ENCODE measurements at regions not wholly inside any gene's neighbourhood (a gene's known extent, or its start where the extent isn't known, plus 50 kb on each side); places are given as distances from the start of the nearest gene placed in this dataset.

DNA sequence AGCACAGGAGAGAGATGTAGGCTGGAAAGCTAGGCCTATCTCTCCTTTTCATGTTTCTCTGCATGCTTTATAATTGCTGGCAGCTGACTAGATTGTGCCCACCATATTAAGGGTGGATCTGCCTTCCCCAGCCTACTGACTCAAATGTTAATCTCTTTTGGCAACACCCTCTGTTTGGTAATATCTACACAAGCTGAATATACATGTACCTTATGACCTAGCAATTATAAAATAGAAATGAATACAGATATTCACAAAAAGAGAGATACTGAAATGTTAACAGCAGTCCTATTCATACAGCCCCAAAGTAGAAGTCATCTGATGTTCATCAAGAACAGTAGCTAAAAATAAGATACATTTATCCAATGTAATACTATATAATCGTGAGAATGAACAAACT is 429.6 kb downstream of the EPM2A start:
- no peak for DNase-seq (ENCODE audit: low read depth in 3 of 3, low spot score in 2 of 3)

DNA sequence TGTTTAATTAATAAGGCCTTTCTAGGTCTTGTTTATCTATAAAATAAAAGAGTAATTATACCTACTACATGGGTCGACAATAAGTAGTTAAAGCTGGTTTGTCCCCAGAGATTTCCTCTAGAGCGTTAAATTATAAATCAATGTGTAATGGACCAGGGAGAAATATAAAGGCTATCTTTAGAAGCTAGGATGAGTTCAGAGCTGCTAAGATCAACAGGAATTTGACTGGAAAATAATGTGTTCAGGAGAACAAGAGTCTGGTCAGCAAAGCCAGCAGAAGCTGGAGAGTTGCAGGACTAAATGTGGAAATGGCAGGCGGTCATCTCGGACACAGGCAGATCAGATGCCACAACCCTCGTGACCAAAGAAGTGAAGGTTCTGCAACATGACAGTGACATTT is 428.8 kb downstream of the EPM2A start:
- DNase-seq (ENCODE audit: low read depth in 3 of 3, low spot score in 2 of 3), result no peak

DNA sequence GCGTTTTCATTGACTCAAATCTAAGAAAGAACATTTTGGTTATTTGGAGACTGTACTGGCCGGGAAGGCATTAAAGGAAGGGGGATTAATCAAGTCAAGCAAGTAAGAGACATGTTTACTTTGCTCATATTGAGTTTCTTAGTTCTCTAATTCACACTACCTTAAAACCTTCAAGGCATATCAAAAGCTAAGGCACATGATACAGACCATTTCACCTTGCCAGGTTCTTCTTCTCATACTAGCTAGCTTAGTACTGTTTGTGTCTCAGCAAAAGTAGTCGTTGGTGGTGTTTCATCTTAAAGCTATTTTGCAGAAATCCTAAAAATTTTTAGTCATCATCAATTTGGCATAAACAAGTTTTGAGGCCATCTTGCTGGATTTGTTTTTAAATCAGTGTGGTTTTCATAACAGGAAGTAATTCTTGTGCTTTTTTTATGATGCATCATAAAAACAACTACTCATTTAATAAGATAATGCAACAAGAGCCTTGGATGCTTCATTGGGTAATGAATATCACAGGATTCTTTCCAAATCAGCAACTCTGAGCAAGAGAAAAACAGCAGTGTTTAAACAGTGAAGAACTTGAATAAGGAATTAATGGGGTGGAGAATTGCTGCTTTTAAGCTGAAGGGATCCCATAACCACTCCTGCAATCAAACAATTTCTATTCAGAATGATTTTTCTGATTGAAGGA is 425.3 kb downstream of the EPM2A start:
- no peak for DNase-seq (ENCODE audit: low read depth in 3 of 3, low spot score in 2 of 3)

DNA sequence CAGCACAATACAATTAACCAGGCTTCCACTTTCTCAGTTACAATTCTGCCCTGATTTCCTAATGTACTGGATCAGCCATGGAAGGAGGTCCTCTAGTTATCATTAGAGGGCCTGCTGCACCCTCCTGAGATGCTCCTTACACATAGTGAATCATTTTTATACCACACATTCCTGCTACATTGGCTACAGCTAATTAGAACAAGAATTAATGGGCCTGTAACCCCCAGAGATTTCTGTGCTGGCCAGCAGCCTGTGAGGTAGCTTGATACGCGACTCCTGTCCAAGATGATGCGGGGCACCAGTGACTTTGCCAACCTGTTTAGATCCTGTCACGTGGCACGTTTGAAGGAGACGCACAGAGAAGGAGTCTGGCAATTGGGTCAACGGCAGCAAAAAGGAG is 422.8 kb downstream of the EPM2A start:
- DNase-seq (ENCODE audit: low read depth in 3 of 3, low spot score in 2 of 3), result no peak

DNA sequence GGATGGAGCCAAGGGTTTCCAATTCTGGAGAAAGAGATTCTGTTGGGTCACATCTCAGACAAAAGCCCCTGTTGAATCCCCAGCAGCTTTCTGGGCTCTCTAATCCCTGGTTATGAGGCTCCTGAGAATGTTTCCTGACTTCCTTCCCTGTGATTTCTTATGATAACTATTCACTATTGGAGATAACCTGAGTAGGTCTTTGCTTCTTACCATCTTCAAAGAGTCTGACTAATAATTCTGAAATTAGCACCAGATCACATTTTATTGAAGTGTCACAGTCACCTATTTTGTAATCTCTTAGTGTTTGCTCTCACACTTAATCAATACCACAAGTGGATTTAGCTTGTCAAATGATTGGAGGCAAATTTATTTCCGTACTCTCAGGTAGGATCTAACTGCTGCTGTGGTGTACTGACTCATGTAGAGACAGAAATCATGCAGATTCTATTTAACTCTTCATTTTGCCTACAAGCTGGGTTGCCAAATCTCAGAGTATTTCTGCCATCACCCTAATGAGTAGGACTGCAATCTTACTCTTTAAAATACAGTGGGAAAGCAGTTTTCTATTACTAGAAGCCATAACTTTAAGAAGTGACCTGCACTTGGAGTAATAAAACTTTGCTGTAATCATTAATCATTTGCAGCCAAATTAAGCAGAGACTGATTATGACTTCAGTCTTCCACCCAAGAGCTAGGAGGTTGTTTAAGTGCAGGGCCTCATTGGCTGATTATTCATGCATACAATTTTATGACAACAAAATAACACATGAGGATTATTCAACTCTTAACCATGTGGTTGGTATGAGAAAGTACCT is 422.1 kb downstream of the EPM2A start:
- DNase-seq (ENCODE audit: low read depth in 3 of 3, low spot score in 2 of 3), result no peak

DNA sequence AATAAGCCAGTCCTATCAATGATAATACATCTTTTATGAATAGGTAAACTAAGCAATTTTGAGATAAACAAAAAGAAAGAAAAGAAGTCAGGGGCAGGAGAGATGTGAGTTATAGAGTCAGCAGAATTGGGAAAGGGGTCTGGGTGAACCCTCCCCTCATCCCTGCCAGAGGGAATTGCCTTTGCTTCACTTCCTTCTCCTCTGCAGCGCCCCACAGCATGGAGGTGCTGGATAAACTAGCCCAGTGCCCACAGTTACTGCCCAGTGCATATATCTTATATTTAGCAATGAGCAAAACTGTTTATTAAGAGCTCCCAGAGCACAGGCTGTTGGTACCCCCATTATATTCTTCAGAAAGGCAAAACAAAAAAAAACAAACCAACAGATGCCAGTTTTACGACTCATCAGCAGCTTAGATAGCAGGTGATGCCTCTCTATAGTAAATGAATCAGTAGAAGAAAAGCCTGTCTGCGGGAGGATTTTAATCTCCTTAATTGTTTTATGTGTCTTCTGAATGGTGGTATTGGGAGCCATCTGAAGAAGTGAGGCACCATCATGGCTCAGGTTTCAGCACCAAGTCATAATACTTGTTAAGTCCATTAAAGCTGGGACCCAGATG is 419.2 kb downstream of the EPM2A start:
- no peak for DNase-seq (ENCODE audit: low read depth in 3 of 3, low spot score in 2 of 3)

DNA sequence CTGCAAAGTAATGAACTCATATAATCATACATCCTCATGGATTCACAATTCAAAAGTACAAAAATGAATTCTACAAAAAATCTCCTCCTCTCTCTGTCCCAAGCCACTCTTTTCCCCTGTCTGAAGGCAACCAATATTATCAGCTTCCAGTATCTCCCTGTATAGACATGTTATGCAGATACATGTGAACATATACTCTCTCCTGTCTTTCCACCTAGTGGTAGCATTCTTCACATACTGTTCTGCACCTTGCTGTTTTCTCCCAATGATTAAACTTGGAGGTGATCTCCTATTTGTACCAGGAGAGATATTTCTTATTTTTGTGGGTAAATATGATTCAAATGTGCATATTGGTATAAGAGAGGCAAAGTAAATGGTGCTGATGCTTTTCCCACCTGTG is 416.4 kb downstream of the EPM2A start:
- DNase-seq (ENCODE audit: low read depth in 3 of 3, low spot score in 2 of 3), result no peak

DNA sequence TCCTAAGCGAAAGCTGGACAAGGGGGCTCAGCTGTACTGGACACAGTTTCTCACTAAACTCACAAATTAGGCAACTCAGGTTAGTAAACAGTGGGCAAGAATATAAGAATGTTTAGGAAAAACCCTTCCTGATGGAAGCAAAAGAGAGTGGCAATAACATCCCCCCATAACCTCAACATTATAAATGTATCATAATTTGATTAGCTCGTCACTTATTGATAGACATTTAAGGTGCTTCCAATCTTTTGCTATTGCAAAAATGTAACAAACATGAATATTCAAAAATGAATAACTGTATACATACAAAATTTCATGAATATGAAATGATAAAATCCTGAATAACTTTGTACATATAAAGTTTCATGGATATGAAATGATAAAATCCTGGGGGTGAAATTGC is 415.7 kb downstream of the EPM2A start:
- DNase-seq (ENCODE audit: low read depth in 3 of 3, low spot score in 2 of 3), result no peak

DNA sequence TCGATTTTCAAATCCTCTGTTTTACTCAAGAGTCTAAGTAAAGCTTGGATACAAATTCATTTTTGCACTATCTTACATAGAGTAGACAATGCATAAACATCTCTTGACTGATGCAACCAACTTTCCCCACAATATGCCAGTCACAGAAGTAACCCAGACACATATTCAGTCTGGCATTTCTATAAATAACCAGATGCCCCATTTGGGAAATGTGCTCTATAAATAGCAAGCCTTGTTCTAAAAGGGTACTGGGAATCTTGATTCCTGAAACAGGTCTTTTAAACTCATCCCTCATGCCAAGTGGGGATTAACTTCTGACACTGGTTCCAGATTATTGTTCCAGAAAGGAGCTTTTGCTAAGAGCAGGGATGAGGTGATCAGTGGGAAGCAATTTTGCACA is 411.7 kb downstream of the EPM2A start:
- no peak for DNase-seq (ENCODE audit: low read depth in 3 of 3, low spot score in 2 of 3)

DNA sequence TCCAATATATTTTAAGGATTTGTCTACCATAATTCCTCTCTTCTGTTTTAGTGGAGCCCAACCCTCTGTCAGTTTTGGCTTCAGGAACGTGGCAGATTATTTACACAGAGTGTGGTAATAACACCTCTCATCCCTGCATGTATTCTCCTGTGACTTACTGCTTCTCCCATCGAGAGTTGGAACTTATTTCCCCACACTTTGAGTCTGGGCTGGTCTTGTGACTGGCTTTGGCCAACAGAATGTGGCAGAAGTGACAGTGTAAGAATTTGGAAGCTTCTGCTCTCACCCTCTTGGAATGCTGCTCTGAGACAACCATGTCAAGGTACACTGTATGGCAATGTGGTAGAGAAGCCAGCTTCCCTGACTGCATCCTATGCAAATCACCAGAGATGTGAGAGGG is 407.7 kb downstream of the EPM2A start:
- DNase-seq (ENCODE audit: low read depth in 3 of 3, low spot score in 2 of 3), result no peak

DNA sequence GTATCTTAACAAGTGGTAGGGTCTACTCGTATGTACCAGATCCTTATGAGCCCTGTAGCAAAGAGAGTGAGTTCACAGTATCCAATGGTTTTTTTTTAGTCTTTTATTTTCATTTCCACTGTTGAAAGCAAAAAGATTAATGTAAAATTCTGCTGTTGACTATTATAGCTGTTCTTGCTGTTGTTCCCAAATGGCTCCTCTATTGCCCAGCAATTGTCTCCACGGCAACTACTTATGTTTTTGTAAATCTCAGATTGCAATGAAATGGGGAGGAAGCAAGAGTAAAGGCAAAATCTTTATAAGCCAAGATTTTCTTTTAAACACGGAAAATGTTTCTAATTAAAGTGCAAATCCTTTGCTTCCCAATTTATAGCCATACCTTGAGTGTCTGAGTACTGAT is 406.1 kb downstream of the EPM2A start:
- DNase-seq (ENCODE audit: low read depth in 3 of 3, low spot score in 2 of 3), result no peak

DNA sequence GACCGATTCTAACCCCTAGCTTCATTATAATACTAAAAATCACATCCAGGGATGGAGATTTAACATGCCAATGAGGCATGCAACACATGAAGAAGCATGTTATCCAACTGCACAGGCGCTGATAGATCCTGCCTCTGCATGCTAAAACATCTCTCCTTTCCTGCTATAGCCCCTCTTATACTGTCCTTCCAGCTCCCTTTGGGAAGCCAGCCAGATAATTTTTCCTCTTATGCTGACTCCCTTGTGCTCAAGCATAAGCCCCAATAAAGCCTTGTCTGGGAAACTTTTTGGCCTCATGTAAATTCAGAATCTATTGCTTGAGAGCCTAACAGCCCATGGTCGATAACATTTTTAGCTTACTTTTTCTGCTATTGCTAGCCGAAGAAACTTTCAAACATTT is 404.3 kb downstream of the EPM2A start:
- DNase-seq (ENCODE audit: low read depth in 3 of 3, low spot score in 2 of 3), result no peak

DNA sequence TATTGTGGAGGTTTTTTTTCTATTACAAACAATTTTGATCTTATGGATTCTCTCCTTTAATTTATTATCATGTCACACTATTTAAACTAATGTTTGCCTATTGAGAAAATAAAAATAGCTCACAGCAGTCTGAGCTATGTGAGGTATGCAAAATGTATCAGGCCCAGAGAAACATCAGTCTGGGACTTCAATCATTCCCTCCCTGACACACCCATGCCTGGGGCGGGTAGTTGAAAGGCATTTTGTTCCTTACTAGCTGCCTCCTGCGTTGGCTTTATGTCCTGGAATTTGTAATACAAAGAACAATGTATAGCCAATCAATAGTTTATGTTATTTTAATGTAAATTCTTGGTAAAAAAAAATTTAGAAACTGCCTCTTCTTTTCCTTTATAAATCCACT is 403.3 kb downstream of the EPM2A start:
- DNase-seq (ENCODE audit: low read depth in 3 of 3, low spot score in 2 of 3), result no peak

DNA sequence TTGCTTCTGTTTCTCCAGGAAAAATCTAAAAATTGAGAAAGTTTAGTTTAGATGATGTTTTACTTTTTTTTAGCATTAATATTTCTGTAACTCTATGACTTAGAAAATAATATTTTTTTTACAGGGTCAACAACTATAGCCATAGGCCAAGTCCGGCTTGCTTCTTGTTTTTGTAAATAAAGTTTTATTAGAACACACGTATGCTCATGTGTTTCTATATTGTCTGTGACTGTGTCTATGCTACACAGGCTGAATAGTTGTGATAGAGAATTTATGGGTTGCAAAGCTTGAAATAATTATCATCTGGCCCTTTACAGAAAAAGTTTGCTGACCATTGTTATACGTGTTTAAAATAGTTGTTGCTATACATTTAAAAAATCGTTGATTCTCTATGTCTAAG is 399.2 kb downstream of the EPM2A start:
- DNase-seq (ENCODE audit: low read depth in 3 of 3, low spot score in 2 of 3), result no peak

DNA sequence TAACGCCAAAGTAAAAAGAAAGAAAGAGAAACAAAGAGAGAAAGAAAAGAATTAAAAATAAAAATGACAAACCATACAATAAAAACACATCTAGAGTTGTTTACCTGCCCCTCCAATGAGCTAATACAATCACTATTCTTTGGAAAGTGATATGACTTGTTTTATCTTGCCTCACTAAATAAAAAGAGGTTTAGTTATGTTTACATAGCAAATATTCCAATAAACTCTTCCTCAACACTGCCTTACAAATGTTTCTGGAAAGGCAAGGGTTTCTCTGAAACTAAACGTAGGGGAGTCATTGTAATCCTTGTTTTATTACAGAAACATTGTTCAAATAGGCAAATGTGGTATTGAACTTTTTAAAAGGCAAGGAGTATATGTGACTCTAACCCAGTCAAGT is 396.2 kb downstream of the EPM2A start:
- no peak for DNase-seq (ENCODE audit: low read depth in 3 of 3, low spot score in 2 of 3)

DNA sequence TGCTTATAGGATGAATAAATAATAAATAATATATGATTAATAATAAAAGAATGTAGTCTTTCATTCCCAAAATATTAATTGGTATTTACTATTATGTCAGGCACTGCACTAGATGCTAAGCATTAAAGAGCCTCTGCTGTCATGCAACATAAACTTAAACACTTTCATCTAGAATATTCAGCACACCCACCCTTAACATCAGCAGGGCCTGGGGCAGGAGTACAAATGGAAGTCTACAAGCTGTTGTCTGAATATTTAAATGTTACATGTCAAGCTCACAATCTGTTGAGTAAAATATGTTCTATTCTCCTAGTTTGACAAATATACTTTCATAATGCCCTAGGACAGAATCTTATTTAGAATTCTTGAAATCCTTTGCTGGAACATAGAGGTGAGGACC is 395.1 kb downstream of the EPM2A start:
- no peak for DNase-seq (ENCODE audit: low read depth in 3 of 3, low spot score in 2 of 3)

DNA sequence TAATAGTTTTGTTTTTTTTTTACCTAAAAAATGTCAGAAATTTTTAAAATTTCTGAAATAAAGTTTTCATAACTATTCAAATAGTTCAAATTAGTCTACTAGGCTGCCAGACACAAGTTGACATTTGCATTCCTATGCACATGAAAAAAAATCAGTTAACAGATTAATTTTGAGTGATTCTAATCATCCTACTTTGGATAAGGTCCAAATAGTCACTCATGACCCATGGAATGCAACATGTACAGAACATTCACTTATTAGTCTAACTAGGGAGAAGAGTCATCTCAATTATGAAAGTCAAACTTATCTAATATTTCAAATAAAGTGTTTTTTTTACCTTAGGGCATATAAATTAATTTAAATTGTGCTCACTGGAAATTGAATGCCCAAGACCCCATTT is 390.2 kb downstream of the EPM2A start:
- DNase-seq (ENCODE audit: low read depth in 3 of 3, low spot score in 2 of 3), result no peak

DNA sequence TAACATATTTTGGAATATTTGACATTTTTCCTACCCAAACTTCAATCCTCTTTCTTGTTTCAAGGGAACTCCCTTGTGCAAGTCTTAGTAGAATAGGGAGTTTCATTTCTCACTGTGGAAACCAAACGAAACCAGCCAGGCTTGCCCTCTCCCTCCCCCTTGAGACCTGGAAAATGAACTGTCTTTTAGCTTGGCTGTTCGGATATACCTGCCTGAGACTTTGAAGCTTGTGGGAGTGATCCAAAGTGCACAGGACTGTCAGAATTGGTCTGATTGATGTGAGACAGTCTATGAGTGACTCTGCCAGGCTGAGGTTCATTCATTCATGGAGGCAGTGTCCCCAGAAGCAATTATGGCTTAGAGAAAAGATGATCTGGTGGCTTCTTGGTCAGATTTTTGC is 388.1 kb downstream of the EPM2A start:
- DNase-seq (ENCODE audit: low read depth in 3 of 3, low spot score in 2 of 3), result no peak

DNA sequence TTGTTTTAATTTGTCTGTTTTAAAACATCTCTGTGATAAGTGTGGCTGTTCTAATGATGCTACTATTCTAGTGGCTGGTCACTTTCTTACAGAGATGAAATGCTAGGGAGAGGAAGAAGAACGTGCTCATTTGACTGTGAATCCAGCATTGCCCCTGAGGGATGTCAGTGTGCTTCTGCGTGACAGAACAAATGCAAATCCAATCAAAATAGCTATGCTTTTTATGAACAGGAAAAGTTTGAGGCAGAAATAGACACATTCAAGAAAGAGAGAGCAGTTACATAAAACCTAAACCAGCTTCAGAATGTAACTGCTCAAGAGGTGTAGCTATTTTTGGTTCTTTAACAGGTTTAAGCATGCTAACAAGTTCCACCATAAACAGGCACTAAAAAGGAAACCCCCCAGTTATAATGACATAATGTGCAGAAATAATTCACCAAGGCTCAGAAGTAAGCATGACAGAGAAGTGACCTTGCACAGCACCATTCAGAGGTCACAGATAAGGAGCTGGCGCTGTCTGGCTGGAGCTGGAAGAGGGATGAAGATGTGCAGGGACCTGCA is 385.3 kb downstream of the EPM2A start:
- no peak for DNase-seq (ENCODE audit: low read depth in 3 of 3, low spot score in 2 of 3)

DNA sequence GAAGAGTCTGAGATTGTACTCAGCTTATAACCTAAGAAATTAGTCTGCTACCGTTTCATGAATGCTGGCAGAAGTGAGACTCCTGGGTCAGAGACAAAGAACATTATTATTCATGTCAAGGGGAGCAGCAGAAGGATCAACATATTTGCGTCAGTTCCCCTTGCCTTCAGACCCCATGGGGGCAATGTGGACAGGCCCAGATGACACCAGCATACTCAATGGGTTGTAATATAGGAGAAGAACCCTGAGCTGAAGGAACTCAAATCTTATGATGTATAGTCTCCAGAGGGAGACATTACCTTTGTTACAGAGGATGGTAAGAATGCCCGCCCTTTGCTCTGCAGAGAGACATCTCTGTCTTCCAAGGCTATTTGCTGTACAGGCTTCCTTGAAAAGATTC is 384.4 kb downstream of the EPM2A start:
- no peak for DNase-seq (ENCODE audit: low read depth in 3 of 3, low spot score in 2 of 3)

DNA sequence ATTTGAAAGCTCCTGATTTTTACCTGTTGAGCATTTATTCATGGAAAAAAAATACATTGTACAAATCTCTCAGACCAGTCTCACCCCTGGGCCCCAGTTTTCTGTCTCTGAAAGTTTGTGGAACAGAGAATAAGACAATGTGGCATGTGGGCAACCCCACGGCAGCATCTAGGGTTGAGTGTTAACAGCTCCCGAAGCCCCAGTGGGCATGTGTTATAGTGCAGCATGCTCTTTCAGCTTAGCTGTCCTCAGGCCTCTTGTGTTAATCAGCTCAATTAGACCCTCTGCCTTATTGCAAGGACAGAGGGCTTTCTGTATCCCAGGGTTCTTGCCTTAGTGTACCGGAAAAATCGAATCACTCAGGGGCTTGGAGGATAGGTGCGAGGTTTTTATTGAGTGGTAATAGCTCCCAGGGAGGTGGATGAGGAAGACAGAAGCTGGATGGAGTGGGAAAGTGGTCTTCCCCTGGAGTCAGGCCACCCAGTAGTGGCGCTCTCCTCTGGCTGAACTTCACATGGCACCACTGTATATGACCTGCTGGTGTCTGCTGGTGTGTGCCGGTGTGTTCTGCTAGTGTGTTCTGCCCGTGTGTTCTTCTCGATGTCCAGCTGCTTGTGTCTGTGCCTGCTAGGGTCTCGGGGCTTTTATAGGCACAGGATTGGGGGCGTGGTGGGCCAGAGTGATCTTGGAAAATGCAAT is 382.8 kb downstream of the EPM2A start:
- DNase-seq (ENCODE audit: low read depth in 3 of 3, low spot score in 2 of 3), result no peak
